Activated T-cell treated with anti-CD3 and anti-CD28 coated beads for 1 hour (primary cell): ENCODE measurements at regions not wholly inside any gene's neighbourhood (a gene's known extent, or its start where the extent isn't known, plus 50 kb on each side); places are given as distances from the start of the nearest gene placed in this dataset.
"Not testable (repeated sequence)": the region's sequence is repeated elsewhere in the genome, so short reads cannot be mapped to it uniquely, and the experiment has no call there.

Source experiments
- DNase-seq: peaks from one replicate; pipeline ENCODE4 v3.0.0-alpha.2; 2020; ENCODE audit warnings: low read depth

- not testable (repeated sequence) for DNase-seq
Measured at GRCh38 chr22:48911647-48912046, 916.0 kb downstream of the BRD1 start.

DNA sequence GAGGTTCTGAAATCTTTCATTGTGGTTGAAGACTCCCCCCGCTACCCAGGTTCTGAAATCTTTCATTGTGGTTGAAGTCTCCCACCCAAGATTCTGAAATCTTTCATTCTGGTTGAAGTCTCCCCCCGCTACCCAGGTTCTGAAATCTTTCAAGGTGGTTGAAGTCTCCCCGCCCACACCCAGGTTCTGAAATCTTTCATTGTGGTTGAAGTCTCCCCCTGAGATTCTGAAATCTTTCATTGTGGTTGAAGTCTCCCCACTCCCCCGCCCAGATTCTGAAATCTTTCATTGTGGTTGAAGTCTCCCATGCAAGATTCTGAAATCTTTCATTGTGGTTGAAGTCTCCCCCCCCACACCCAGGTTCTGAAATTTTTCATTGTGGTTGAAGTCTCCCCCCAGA, 916.6 kb downstream of the BRD1 start:
- DNase-seq = not testable (repeated sequence)

DNA sequence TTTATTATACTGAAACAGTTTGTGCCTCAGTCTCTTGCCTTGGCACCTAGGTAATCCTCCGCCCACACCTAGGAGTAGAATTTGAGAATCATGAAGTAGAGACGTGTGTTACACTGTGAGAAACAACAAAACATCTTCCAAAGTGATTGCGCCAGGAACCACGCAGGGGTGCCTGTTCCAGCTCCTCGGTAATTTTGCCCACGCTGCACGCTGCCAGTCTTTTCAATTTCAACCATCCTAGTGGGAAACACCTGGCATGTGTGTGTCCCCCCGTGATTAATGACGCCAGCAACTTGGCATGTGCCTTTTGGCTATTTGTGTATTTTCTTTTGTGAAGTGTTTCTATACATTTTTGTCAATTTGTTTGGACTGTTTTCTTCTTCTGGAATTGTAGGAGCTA, 919.1 kb downstream of the BRD1 start:
- no peak for DNase-seq

GRCh38 chr22:48907591-48907990, 920.1 kb downstream of the BRD1 start:
- DNase-seq = no peak

- DNase-seq = no peak
Measured at GRCh38 chr22:48906216-48906835, 921.3 kb downstream of the BRD1 start.

GRCh38 chr22:48905206-48905975, 922.3 kb downstream of the BRD1 start:
- DNase-seq = no peak

GRCh38 chr22:48902983-48903650, 924.6 kb downstream of the BRD1 start:
- DNase-seq = no peak

GRCh38 chr22:48902001-48902869, 925.4 kb downstream of the BRD1 start:
- no peak for DNase-seq

GRCh38 chr22:48901324-48901723, 926.3 kb downstream of the BRD1 start:
- no peak for DNase-seq

- DNase-seq = no peak
Measured at GRCh38 chr22:48900626-48901025, 927.0 kb downstream of the BRD1 start.

DNA sequence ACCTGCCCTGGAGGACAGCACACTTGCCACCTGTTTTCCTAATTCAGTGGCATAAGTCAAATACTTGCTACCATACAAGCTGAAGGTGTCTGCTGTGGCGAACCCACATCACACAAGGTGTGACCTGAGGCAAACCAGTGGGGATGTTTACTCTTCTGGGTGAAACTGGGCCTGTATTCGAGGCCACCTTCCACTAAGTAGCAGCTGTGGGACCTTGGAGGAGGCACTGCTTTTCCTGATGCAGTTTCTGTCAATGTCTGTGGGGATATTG, 927.4 kb downstream of the BRD1 start:
- no peak for DNase-seq

GRCh38 chr22:48899523-48900326, 927.9 kb downstream of the BRD1 start:
- DNase-seq = no peak

DNA sequence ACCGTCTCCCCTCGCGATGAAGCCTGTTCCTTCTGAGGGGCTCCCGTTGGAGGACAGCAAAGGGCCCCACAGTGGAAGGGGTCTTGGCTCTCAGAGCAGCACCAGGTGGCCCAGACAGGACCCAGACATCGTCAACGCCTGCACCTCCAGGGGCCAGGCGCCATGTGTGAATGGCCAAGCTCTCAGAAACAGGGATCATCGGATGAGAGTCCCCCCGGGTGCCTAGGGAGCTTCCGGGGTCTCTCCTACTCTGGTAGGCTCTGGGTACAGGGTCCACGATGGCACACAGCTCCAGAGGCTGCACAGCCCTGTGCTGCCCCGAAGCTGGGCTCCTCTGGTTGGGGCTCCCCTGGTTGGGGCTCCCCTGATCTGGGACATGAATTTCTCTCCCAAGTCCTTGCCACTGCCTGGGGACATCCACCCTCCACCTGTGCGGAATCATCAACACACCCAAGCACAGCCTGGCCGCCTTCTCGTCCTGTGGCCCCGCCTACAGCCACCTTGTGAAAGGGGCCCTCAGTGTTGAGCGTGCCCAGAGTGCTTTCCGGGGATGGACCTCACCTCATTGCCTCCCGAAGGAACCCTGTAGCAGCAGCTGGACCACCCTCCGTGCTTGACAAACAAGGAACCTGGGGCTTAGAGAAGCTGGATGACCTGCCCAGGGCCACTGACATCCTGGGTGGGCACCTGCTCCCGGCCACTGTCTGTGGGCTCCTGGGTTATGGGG, 929.0 kb downstream of the BRD1 start:
- DNase-seq = no peak

DNA sequence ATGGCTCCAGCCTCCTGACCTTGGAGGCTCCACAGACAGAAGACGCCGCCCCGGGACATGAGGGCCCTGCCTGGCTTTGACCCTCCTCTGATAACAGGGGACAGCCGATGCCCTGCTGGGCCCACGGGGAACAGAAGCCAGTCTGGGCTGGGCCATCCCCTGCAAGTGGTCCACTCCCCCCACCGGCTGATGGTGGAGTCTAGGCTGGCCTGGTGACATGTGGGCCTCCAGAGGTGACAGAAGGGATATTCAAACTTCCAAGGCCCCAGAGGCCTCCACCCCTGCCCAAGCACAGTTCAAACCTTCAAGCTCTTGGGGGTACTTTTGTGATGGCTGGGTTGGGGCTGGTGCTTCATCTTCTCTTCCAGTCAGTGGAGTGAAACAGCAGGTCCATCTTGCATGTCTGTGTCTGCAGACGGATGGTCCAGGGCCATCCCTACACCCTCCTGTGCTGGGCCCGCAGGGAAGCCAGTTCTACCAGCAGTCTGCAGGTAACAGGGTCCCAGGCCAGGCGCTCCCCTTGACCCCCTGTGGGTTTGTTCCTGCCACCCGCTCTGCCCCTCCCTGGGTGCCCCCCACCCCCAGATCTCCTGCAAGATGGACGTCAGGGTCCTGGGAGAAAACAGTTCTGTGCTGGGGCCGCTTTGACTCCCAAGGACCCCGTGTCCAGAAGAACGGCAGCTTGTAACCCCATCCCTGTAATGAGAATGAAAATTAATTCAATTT, 929.9 kb downstream of the BRD1 start:
- DNase-seq = no peak

DNA sequence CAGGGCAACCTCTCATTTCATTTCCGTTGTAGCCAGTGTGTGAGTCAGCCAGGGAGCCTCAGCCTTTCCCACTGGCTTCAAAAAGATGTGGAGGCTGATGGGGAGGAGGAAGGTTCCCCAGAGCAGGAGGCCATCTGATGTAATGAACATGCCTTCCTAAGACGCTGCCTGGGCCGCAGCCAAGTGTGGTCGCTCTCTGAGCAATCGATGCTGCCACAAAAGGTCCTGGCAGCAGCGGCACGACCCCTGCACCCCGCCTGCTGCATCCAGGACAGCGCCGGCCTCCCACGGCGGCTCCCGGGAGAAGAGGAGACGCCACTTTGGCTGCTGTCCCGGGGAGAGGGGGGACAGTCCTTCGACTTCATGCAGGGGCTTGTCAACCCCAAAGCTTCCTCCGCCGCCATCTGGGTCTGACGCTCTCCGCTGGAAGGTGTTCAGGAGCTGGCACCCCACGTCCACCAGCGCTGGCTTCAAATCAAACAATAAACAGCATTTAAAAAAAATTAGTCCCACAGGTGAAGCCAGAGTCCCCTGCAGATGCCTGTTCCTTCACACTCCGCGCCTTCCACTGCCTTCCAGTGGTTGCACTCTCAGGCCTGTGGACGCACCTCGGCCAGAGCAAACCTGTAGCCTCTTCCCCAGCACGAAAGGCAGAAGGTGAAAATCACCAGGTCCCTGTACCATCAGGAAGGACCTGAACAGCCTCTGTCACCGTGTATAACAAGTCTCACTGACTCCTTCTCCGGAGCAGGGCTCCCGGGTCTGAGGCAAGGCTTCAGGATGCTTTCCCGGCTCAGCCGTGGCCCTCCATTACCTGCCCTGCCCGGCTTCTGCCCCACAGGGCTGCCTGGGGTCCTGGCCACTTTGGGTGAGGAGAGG, 930.7 kb downstream of the BRD1 start:
- DNase-seq = no peak

GRCh38 chr22:48895831-48896765, 931.6 kb downstream of the BRD1 start:
- DNase-seq = no peak

DNA sequence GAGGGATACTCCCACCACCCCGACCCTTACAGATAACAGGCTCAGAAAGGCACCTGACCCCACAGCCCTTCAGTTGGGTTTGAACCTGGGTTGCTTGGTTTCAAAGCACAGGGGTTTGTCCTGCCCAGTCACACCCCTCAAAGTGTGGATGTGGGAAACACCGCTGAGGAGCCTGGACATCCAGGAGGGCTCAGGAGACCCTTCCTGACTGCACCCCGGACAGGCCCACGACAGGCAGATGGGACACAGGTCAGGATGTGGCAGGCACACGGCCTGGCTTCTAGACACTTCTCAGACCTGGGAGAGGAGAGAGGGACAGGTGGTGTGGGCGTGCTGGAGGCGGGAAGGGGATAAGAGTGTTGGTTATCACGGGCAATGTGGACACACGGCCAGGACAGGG, 932.3 kb downstream of the BRD1 start:
- no peak for DNase-seq

GRCh38 chr22:48894804-48895250, 932.8 kb downstream of the BRD1 start:
- DNase-seq = no peak
